Astrocyte of the cerebellum (primary cell): ENCODE measurements at regions not wholly inside any gene's neighbourhood (a gene's known extent, or its start where the extent isn't known, plus 50 kb on each side); places are given as distances from the start of the nearest gene placed in this dataset.
"Not testable (repeated sequence)": the region's sequence is repeated elsewhere in the genome, so short reads cannot be mapped to it uniquely, and the experiment has no call there.

Experiments
- DNase-seq: peaks from one replicate; pipeline ENCODE4 v3.0.0-alpha.2; 2011; ENCODE audit warnings: low read depth
- H3K4me3 ChIP-seq: 2 replicates; pipeline ENCODE4 v1.5.1; 2011; ENCODE audit warnings: mild to moderate bottlenecking, low read depth, low read length, moderate library complexity
- in situ Hi-C: cut with HindIII; loops from 2 replicates; pipeline ENCODE4 v1.10.0; 2017; ENCODE audit warnings: low sequenced_read_pairs
- TF ChIP-seq, protein P1 (sequence below): IDR thresholded peaks from 2 replicates; pipeline ENCODE4 v1.5.1; 2012; ENCODE audit warnings: low read length, low read depth, moderate library complexity, mild to moderate bottlenecking; ENCODE audit errors: missing control alignments

DNA sequence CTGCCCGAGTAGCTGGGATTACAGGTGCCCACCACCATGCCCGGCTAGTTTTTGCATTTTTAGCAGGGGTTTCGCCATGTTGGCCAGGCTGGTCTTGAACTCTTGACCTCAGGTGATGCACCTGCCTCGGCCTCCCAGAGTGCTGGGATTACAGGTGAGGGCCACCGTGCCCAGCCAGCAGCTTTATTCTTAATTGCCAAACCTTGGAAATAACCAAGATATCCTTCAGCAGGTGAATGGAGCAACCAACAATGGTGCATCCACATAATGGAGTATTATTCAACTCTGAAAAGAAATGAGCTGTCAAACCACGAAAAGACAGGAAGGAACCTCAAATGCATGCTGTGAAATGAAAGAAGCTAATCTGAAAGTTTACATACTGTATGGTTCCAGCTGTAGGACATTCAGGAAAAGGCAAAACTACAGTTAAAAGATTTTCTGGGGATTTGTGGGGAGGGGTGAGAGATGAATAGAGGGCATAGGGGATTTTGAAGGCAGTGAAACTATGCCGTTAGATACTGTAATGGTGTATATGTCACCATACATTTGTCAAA is 118.8 kb upstream of the CCND2 start:
- no peak overlapping the region for H3K4me3 ChIP-seq
- DNase-seq = no peak
- in situ Hi-C loops = no loop called here

GRCh38 chr12:4153343-4153892 is 120.1 kb upstream of the CCND2 start:
- in situ Hi-C loops = no loop called here
- TF ChIP-seq, protein P1, sequence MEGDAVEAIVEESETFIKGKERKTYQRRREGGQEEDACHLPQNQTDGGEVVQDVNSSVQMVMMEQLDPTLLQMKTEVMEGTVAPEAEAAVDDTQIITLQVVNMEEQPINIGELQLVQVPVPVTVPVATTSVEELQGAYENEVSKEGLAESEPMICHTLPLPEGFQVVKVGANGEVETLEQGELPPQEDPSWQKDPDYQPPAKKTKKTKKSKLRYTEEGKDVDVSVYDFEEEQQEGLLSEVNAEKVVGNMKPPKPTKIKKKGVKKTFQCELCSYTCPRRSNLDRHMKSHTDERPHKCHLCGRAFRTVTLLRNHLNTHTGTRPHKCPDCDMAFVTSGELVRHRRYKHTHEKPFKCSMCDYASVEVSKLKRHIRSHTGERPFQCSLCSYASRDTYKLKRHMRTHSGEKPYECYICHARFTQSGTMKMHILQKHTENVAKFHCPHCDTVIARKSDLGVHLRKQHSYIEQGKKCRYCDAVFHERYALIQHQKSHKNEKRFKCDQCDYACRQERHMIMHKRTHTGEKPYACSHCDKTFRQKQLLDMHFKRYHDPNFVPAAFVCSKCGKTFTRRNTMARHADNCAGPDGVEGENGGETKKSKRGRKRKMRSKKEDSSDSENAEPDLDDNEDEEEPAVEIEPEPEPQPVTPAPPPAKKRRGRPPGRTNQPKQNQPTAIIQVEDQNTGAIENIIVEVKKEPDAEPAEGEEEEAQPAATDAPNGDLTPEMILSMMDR = no peak
- H3K4me3 ChIP-seq = no peak overlapping the region
- DNase-seq = no peak

More for the DNA sequence above, 118.8 kb upstream of the CCND2 start:
- TF ChIP-seq, protein P1 = no peak

GRCh38 chr12:4152145-4152795 is 121.3 kb upstream of the CCND2 start:
- no peak overlapping the region for H3K4me3 ChIP-seq
- no peak for DNase-seq
- TF ChIP-seq, protein P1 = no peak
- in situ Hi-C loops = no loop called here

DNA sequence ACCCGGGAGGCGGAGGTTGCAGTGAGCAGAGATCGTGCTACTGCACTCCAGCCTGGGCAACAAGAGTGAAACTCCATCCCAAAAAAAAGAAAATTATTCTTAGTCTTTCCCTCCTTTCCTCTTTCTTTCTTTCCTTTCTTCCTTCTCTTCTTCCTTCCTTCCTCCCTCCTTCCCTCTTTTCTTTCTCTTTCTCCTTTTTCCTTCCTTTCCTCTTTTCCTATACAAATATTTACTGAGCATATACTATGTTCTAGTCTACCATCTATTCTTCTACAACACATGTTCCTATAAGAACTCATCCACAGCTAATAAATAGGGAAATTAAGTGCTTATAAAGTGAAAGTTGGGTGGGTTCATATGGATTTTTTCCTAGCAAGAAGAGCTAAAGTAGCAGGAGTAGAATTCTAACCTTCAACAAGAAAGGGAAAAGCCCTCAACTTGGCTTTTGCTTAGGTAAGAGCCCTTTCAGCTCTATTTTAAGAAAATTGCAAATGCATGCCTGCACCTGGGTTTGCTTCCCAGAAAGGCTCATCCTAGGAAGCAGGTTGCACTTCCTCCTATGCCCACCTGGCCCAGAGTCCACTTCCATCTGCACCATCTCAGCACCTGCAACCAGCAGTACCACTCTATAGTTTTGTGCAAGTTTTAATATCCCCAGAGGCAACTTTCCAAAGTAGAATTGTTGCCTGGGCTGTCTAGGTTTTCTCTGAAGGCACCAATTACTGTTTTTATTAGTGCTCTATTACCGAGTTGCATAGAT is 122.0 kb upstream of the CCND2 start:
- no peak overlapping the region for H3K4me3 ChIP-seq
- DNase-seq = no peak
- in situ Hi-C loops = no loop called here
- TF ChIP-seq, protein P1 = no peak

GRCh38 chr12:4150355-4150754 is 123.2 kb upstream of the CCND2 start:
- in situ Hi-C loops, DNase-seq, H3K4me3 ChIP-seq: not testable (repeated sequence)

GRCh38 chr12:4148418-4149056 is 125.0 kb upstream of the CCND2 start:
- H3K4me3 ChIP-seq = no peak overlapping the region
- TF ChIP-seq, protein P1 = no peak
- in situ Hi-C loops = no loop called here
- no peak for DNase-seq
